ENCODE measurements at regions not wholly inside any gene's neighbourhood (a gene's known extent, or its start where the extent isn't known, plus 50 kb on each side); places are given as distances from the start of the nearest gene placed in this dataset.
"Not testable (repeated sequence)": the region's sequence is repeated elsewhere in the genome, so short reads cannot be mapped to it uniquely, and the experiment has no call there.

DNA sequence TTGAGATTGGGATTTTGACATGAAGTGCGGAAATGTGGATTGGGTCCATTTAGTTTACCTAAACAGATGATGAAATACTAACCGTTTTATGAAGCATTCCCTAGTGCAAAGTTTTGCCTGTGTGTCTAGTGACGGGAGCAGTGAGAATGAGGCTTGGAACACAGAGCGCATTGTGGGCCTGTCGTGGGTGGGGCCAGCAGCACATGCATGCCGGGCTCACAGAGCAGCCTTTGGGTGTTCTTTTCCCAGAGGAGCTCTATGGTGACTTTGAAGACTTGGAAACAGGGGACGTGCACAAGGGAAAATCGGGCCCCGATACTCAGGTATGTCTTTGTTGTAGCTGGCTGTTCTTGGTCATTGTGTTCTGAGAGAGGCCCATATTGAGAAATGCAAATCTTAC lies 388.1 kb downstream of the GOLGA6L6 start:
- not testable (repeated sequence) for FAIRE-seq

DNA sequence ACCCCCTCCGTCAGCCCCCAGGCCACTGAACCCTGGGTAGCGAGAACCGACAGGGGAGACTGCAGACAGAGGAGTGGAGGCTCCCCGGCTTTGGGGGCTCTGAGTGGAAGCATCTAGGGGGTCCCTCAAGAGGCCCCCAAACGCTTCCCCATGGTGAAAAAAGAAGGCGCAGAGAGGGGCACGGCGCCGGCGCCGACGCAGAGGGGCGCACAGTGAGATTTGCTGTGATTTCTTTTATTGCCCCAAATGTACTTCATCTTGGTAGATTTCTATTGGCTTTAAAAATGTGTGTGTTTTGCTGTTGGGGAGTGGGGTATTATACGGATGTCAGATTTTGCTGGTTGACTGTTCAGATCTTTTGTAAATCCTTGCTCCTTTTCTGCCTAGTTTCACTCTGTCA lies 392.9 kb downstream of the GOLGA6L6 start:
- FAIRE-seq, result not testable (repeated sequence)

DNA sequence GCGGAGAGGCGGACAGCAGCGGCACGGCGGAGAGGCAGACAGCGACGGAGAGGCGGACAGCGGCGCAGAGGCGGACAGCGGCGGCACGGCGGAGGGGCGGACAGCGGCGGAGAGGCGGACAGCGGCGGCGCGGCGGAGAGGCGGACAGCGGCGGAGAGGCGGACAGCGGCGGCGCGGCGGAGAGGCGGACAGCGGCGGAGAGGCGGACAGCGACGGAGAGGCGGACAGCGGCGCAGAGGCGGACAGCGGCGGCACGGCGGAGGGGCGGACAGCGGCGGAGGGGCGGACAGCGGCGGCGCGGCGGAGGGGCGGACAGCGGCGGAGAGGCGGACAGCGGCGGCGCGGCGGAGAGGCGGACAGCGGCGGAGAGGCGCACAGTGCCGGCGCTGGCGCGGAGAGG lies 393.6 kb downstream of the GOLGA6L6 start:
- not testable (repeated sequence) for FAIRE-seq

DNA sequence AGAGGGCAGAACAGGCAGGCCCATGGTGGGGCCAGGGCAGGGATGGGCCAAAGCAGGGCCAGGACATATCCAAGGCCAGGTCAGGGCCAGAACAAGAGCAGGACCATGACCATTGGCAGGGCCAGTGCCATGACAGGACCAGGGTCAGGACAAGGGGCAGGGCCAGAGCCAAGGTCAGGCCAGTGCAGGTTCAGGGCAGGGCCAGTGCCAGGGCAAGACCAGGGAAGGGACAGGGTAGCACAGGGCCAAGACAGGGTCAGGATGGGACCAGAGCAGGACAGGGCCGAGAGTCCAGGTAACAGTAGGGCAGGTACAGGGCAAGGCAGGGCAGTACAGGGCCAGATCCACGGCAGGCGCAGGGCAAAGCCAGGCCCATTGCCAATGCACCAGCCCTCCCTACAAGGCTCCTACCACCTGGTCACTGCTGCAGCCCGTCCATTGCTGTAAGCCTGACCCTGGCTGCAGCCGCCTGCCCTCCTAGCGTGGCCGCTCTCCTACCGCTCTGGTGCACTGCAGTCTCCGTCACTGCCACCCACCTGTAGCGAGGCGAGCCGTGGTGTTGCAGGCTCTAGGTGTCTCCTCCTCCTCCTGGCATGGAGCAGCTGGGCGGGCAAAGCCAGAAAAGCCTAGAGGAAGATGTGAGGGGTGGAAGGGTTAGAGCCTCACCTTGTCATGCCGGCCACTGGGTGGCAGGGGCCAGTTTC lies 397.1 kb downstream of the GOLGA6L6 start:
- not testable (repeated sequence) for FAIRE-seq

DNA sequence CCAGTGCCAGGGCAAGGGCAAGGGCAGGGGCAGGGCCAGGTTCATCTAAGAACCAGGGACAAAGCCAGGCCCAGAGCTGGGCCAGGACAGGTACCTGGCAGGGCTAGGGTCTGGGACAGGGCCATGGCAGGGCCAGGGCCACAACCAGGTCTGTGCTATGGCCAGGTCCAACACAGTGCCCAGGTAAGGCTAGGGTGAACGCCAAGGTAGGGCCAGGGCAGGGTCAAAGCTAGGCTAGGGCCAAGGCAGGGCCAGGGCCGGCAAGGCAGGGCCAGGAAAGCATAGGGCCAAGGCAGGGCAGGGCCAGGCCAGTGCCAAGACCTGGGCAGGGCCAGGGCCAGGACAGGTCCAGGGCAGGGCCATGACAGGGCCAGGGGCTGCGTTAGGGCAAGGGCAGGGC lies 398.7 kb downstream of the GOLGA6L6 start:
- not testable (repeated sequence) for FAIRE-seq

DNA sequence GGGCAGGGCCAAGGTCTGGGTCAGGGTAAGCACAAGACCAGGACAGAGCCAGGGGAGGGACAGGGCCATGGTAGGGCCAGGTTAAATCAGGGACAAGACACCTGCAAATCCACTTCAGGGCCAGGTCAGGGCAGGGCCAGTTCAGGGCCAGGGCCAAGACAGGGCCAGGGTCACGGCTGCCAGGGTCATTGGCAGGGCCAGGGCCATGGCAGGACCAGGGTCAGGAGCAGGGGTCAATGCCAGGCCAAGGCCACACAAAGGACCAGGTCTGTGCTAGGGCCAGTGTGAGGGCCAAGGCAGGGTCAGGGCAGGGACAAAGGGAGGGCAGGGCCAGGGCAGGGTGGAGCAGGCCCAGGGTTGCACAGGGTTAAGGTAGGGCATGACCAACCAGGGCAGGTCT lies 399.2 kb downstream of the GOLGA6L6 start:
- FAIRE-seq, result not testable (repeated sequence)

DNA sequence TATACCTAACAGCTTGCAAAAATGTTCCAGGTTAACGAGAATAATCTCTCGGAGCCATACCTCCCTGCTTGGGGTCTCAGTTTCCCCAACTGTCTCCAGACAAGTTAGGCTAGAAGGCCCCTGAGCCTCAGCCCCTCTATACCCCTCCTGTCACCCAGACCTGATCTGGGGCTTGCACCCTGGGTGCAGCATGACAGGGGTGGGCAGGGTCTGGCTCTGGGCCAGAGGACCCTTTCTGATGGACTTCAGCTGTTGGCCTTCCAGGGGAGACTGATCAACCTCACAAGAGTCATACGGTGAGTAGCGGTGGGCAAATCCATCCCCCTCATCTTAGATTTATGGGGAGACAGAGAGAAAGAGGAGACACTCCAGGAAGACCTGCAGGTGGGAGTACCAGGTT lies 416.9 kb downstream of the GOLGA6L6 start:
- FAIRE-seq, result not testable (repeated sequence)

DNA sequence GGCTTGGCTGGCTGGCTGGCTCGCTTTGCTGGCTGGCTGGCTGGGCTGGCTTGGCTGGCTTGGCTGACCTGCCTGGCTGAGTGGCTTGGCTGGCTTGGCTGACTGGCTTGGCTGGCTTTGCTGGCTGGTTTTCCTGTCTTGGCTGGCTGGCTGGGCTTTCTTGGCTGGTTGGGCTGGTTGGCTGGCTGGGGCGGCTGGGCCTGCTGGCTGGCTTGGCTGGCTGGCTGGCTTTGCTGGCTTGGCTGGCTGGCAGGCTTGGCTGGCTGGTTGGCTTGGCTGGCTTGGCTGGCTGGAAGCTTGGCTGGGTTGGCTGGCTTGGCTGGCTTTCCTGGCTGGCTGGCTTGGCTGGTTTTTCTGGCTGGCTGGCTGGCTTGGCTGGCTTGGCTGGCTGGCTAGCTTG lies 435.6 kb downstream of the GOLGA6L6 start:
- no peak for FAIRE-seq

DNA sequence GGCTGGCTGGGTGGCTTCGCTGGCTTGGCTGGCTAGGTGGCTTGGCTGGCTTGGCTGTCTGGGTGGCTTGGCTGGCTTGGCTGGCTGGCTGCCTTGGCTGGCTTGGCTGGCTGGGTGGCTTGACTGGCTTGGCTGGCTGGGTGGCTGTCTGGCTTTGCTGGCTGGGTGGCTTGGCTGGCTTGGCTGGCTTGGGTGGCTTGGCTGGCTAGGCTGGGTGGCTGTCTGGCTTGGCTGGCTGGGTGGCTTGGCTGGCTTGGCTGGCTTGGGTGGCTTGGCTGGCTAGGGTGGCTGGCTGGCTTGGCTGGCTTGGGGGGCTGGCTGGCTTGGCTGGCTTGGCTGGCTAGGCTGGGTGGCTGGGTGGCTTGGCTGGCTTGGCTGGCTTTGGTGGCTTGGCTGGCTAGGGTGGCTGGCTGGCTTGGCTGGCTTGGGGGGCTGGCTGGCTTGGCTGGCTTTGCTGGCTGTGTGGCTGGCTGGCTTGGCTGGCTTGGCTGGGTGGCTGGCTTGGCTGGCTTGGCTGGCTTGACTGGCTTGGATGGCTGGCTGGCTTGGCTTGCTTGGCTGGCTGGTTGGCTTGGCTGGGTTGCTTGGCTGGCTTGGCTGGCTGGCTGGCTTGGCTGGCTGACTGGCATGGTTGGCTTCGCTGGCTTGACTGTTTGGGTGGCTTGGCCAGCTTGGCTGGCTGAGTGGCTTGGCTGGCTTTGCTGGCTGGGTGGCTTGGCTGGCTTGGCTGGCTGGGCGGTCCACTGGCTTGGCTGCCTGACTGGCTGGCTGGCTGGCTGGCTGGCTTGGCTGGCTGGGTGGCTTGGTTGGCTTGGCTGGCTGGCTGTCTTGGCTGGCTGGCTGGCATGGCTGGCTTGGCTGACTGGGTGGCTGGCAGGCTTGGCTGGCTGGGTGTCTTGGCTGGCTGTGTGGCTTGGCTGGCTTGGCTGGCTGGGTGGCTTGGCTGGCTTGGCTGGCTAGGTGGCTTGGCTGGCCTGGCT lies 436.3 kb downstream of the GOLGA6L6 start:
- FAIRE-seq, result not testable (repeated sequence)

DNA sequence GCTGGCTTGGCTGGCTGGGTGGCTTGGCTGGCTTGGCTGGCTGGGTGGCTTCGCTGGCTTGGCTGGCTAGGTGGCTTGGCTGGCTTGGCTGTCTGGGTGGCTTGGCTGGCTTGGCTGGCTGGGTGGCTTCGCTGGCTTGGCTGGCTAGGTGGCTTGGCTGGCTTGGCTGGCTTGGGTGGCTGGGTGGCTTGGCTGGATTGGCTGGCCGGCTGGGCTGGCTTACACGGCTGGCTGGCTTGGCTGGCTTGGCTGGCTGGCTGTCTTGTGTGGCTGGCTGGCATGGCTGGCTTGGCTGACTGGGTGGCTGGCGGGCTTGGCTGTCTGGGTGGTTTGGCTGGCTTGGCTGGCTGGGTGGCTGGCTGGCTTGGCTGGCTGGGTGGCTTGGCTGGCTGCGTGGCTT lies 437.0 kb downstream of the GOLGA6L6 start:
- FAIRE-seq, result not testable (repeated sequence)

DNA sequence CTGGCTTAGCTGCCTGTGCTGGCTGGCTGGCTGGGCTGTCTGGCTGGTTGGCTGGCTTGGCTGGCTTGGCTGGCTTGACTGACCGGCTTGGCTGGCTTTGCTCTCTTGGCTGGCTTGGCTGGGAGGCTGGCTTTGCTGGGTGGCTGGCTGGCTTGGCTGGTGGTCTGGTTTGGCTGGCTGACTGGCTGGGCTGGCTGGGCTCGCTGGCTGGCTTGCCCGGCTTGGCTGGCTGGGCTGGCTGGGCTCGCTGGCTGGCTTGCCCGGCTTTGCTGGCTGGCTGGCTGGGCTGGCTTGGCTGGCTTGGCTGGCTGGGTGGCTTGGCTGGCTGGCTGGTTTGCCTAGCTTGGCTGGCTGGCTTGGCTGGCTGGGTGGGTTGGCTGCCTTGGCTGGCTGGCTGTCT lies 438.7 kb downstream of the GOLGA6L6 start:
- FAIRE-seq, result not testable (repeated sequence)

DNA sequence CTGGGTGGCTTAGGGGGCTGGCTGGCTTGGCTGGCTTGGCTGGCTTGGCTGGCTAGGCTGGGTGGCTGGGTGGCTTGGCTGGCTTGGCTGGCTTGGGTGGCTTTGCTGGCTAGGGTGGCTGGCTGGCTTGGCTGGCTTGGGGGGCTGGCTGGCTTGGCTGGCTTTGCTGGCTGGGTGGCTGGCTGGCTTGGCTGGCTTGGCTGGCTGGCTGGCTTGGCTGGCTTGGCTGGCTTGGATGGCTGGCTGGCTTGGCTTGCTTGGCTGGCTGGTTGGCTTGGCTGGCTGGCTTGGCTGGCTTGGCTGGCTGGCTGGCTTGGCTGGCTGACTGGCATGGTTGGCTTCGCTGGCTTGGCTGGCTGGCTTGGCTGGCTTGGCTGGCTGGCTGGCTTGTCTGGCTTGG lies 439.4 kb downstream of the GOLGA6L6 start:
- FAIRE-seq, result not testable (repeated sequence)

DNA sequence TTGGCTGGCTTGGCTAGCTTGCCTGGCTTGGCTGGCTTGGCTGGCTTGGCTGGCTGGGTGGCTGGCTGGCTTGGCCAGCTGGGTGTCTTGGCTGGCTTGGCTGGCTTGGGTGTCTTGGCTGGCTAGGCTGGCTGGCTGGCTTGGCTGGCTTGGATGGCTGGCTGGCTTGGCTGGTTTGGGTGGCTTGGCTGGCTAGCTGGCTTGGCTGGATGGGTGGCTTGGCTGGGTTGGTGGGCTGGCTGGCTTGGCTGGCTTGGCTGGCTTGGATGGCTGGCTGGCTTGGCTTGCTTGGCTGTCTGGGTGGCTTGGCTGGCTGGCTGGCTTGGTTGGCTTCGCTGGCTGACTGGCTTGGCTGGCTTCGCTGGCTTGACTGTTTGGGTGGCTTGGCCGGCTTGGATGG lies 440.3 kb downstream of the GOLGA6L6 start:
- not testable (repeated sequence) for FAIRE-seq

DNA sequence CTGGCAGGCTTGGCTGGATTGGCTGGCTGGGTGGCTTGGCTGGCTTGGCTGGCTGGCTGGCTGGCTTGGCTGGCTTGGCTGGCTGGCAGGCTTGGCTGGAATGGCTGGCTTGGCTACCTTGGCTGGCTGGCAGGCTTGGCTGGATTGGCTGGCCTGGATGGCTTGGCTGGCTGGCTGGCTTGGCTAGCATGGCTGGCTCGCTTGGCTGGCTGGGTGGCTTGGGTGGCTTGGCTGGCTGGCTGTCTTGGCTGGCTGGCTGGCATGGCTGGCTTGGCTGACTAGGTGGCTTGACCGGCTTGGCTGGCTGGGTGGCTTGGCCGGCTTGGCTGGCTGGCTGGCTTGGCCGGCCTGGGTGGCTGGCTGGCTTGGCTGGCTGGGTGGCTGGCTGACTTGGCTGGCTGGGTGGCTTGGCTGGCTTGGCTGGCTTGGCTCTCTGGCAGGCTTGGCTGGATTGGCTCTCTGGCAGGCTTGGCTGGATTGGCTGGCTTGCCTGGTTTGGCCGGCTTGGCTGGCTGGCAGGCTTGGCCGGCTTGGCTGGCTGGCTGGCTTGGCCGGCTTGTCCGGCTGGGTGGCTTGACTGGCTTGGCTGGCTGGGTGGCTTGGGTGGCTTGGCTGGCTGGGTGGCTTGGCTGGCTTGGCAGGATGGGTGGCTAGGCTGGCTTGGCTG lies 440.9 kb downstream of the GOLGA6L6 start:
- not testable (repeated sequence) for FAIRE-seq

DNA sequence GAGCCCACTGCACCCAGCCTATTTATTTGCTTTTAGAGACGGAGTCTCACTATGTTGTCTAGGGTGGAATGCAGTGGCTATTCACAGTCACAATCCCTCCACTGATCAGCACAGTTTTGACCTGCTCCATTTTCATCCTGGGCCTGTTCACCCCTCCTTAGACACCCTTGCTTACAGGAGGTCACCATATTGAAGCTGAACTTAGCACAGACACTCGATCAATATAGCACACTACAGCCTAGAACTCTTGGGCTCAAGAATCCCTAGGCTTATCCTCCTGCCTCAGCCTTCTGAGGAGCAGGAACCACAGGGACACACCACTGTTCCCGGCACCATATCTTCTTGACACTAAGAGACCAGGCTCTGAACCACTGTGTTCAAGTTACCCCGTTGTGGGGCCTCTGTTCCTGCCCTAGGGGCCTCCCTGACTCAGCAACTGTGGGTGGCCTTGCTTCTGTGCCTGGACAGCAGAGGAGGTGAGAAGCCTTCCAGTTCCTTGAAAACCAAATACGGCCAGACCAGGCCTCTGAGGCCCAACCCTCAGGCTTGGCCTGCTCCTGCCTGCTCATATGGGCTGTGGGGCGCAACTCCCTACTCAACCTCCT lies 445.8 kb downstream of the GOLGA6L6 start:
- FAIRE-seq, result not testable (repeated sequence)

DNA sequence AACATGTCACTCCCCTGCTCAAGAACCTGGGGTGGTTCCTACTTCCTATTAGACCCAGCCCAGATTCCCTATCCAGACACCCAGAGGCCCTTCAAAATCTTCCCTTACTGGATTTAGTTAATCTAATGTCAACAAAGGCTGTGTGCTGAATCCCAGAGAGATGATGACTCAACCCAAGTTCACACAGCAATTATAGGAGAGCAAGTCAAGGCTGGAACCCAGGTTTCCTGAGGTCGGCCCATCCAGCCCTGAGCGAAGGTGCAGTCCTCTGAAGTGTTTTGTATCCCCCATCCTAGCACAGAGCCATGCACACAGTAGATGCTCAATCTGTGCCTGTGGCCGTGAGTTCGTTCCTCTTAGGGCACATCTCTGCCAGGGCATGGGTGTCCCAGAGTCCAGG lies 452.1 kb downstream of the GOLGA6L6 start:
- FAIRE-seq, result not testable (repeated sequence)

DNA sequence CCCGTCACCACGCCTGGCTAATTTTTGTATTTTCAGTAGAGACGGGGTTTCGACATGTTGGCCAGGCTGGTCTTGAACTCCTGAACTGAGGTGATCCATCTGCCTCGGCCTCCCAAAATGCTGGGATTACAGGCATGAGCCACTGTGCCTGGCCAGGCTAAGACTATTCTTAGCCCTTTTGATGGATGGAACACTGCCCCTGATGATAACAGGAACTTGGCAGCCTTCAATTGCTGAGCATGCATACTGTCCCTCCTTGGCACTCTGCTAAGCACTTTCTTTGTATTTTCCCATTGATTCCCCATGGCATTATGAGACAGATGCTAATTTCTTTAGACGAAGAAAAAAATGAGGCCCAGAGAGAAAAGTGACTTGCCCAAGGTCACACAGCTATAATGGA lies 457.6 kb downstream of the GOLGA6L6 start:
- not testable (repeated sequence) for FAIRE-seq

DNA sequence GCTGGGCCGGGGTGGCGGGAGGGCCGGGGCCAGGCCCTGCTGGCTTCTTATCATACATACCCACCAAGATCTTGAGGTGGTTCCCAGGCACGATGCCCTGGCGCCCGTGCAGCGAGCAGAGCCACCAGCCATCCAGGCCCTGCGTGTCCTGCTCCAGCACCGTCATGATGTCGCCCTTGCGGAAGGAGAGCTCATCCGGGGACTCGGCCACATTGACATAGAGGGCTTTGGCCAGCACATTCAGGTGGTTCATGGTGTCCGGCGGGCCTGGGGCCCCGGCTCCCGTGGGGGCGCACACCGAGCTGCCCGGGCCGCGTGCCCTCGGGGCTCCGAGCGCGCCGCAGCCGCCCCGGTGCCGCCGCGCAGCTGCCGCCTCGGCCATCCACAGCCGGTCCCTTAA lies 467.5 kb downstream of the GOLGA6L6 start:
- not testable (repeated sequence) for FAIRE-seq

DNA sequence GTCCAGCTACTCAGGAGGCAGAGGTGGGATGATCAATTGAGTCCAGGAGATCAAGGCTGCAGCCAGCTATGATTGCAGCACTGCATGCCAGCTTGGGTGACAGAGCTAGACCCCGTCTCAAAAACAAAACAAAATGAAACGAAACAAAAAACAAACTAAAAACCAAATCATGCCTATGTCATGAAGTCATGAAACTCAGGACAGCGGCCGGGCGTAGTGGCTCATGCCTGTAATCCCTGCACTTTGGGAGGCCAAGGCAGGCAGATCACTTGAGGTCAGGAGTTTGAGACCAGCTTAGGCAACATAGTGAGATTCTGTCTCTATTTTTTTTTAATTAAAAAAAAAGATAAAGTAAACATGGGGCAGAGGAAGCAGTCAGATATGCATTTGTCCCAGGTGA lies 472.6 kb downstream of the GOLGA6L6 start:
- not testable (repeated sequence) for FAIRE-seq

DNA sequence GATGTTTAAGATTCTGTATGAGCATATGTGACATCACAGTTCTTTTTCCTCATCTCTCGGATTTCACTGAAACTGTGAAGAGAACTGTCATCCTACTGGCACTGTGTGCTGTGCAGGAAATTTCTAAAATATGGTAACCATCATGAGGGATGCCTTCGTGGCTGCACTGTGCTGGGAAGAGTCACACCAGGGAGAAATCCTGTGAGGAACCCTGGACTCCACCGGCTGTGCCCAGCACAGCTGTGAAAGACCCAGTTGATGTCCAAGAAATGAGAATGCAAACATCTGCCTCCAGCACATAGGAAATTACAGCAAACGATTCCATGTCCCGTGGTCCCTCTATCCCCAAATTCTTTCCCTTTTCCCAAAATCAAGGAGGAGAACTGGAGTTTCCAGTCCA lies 475.4 kb downstream of the GOLGA6L6 start:
- not testable (repeated sequence) for FAIRE-seq

DNA sequence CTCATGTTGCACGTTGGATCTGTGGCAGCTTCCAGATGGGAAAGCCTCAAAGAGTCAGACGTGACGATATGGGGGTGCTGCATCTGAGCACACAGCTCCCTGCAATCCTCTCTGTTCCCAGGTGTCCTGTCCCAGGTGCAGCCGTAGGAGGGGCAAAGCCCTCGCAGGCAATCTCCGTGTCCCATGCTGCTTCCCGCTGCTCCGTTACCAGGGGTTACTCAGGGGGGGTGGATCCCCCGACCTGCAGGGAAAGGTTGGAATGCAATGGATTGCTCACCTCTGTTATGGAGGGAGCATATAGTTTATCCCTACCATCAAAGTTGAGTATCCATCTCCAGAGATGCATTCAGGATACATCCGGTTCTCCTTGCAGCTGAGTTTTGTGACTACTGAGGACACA lies 476.1 kb downstream of the GOLGA6L6 start:
- FAIRE-seq, result not testable (repeated sequence)

DNA sequence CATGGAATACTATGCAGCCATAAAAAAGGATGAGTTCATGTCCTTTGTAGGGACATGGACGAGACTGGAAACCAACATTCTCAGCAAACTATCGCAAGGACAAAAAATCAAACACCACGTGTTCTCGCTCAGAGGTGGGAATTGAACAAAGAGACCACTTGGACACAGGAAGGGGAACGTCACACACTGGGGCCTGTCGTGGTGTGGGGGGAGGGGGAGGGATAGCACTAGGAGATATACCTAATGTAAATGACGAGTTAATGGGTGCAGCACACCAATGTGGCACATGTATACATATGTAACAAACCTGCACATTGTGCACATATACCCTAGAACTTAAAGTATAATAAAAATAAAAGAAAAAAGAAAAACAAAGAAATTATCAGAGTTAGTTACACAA lies 478.4 kb downstream of the GOLGA6L6 start:
- not testable (repeated sequence) for FAIRE-seq

DNA sequence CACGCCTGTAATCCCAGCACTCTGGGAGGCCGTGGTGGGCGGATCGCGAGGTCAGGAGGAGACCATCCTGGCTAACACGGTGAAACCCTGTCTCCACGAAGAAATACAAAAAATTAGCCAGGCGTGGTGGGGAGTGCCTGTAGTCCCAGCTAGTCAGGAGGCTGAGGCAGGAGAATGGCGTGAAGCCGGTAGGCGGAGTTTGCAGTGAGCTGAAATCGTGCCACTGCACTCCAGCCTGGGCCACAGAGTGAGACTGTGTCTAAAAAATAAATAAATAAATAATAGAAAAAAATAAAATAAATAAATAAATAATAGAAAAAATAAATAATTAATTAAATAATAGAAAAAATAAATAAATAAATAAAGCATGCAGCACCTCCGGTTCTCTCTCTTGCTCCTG lies 480.8 kb downstream of the GOLGA6L6 start:
- FAIRE-seq, result not testable (repeated sequence)
